Suprapubic skin (tissue), 4 donors: ENCODE measurements at regions not wholly inside any gene's neighbourhood (a gene's known extent, or its start where the extent isn't known, plus 50 kb on each side); places are given as distances from the start of the nearest gene placed in this dataset.

Experiments used
- DNase-seq, 2 donors: peaks; one replicate each; pipeline ENCODE4 v3.0.0-alpha.2; 2019; ENCODE audit warnings: low spot score in 2 of 2
- H3K27ac ChIP-seq: fragments of 200-600 bp; sonication (generic); one replicate; pipeline ENCODE4 v1.5.1; 2019
- H3K27me3 ChIP-seq: fragments of 200-600 bp; sonication (generic); one replicate; pipeline ENCODE4 v1.5.1; 2019
- H3K36me3 ChIP-seq: fragments of 200-600 bp; sonication (generic); one replicate; pipeline ENCODE4 v1.5.1; 2019
- H3K4me1 ChIP-seq: fragments of 200-600 bp; sonication (generic); one replicate; pipeline ENCODE4 v1.5.1; 2019
- H3K4me3 ChIP-seq: fragments of 200-600 bp; sonication (generic); one replicate; pipeline ENCODE4 v1.5.1; 2019; ENCODE audit warnings: mild to moderate bottlenecking
- H3K9me3 ChIP-seq: fragments of 200-600 bp; sonication (generic); one replicate; pipeline ENCODE4 v1.5.1; 2019
- EP300 ChIP-seq: sonication (generic); formaldehyde crosslinking; IDR thresholded peaks from one replicate; pipeline ENCODE4 v1.6.1; 2017; ENCODE audit warnings: antibody characterized with exemption
- POLR2A ChIP-seq, 2 donors: fragments of 450-650 bp; IDR thresholded peaks; one replicate each; pipeline ENCODE4 v1.6.1; 2017; ENCODE audit warnings: antibody characterized with exemption in 2 of 2, mild to moderate bottlenecking in 2 of 2, moderate library complexity in 2 of 2
- POLR2AphosphoS5 ChIP-seq, 3 donors: sonication (generic); formaldehyde crosslinking; IDR thresholded peaks; one replicate each; pipeline ENCODE4 v1.6.1; 2017; ENCODE audit warnings: antibody characterized with exemption in 3 of 3
- WGBS: methylation state at CpG from one replicate; pipeline ENCODE4 v1.1.5; 2018; 5-methylcytosine and 5-hydroxymethylcytosine counted together
- TF ChIP-seq, protein P1 (sequence below), 2 donors: fragments of 200-600 bp in 1 of 2; fragments of 450-650 bp in 1 of 2; sonication (generic) in 1 of 2; IDR thresholded peaks; one replicate each; pipeline ENCODE4 v1.5.1; 2016 to 2019; ENCODE audit warnings: antibody characterized with exemption in 2 of 2, mild to moderate bottlenecking in 1 of 2, moderate library complexity in 1 of 2

GRCh38 chr20:4563031-4563430 lies 123.2 kb upstream of the PRNP start:
- H3K4me3 ChIP-seq, result no peak overlapping the region
- DNase-seq, result no peak
- H3K27ac ChIP-seq, result no peak overlapping the region
- no peaks in the 10 kb centered on the region for H3K4me1 ChIP-seq
- peaks cover 3% of the 10 kb centered on the region for H3K27me3 ChIP-seq
- no peaks in the 10 kb centered on the region for H3K9me3 ChIP-seq
- TF ChIP-seq, protein P1, sequence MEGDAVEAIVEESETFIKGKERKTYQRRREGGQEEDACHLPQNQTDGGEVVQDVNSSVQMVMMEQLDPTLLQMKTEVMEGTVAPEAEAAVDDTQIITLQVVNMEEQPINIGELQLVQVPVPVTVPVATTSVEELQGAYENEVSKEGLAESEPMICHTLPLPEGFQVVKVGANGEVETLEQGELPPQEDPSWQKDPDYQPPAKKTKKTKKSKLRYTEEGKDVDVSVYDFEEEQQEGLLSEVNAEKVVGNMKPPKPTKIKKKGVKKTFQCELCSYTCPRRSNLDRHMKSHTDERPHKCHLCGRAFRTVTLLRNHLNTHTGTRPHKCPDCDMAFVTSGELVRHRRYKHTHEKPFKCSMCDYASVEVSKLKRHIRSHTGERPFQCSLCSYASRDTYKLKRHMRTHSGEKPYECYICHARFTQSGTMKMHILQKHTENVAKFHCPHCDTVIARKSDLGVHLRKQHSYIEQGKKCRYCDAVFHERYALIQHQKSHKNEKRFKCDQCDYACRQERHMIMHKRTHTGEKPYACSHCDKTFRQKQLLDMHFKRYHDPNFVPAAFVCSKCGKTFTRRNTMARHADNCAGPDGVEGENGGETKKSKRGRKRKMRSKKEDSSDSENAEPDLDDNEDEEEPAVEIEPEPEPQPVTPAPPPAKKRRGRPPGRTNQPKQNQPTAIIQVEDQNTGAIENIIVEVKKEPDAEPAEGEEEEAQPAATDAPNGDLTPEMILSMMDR (IDR thresholded peaks at IDR 0.05), result no peak
- no peak for TF ChIP-seq POLR2A (IDR thresholded peaks at IDR 0.05)
- no peaks in the 10 kb centered on the region for H3K36me3 ChIP-seq

GRCh38 chr20:4560667-4561066 lies 125.6 kb upstream of the PRNP start:
- DNase-seq, result no peak
- H3K27me3 ChIP-seq, result peaks cover 7% of the 10 kb centered on the region
- H3K4me1 ChIP-seq, result no peaks in the 10 kb centered on the region
- no peak overlapping the region for H3K4me3 ChIP-seq
- H3K27ac ChIP-seq, result no peak overlapping the region
- no peaks in the 10 kb centered on the region for H3K9me3 ChIP-seq
- 63% methylated on average over 2 of the region's 2 CpGs for WGBS
- TF ChIP-seq EP300 (no peak), POLR2AphosphoS5 (IDR thresholded peaks at IDR 0.05) (no peak), POLR2A (IDR thresholded peaks at IDR 0.05) (no peak)
- TF ChIP-seq, protein P1 (IDR thresholded peaks at IDR 0.05), result no peak
- H3K36me3 ChIP-seq, result no peaks in the 10 kb centered on the region

- Histone ChIP-seq H3K4me3 (no peak overlapping the region), H3K27ac (no peak overlapping the region), H3K4me1 (no peaks in the 10 kb centered on the region), H3K36me3 (no peaks in the 10 kb centered on the region), H3K9me3 (no peaks in the 10 kb centered on the region), H3K27me3 (peaks cover 7% of the 10 kb centered on the region)
- WGBS, result 84% methylated on average over 2 of the region's 2 CpGs
- TF ChIP-seq, protein P1 (IDR thresholded peaks at IDR 0.05), result no peak
- no peak for TF ChIP-seq POLR2A (IDR thresholded peaks at IDR 0.05)
- TF ChIP-seq POLR2AphosphoS5 (IDR thresholded peaks at IDR 0.05), result no peak
- TF ChIP-seq EP300, result no peak
- no peak for DNase-seq
These were observed 126.3 kb upstream of the PRNP start for GRCh38 chr20:4559906-4560305.

GRCh38 chr20:4559106-4559505 lies 127.2 kb upstream of the PRNP start:
- TF ChIP-seq POLR2AphosphoS5 (IDR thresholded peaks at IDR 0.05), result no peak
- no peak for TF ChIP-seq POLR2A (IDR thresholded peaks at IDR 0.05)
- no peak for TF ChIP-seq EP300
- TF ChIP-seq, protein P1 (IDR thresholded peaks at IDR 0.05), result no peak
- Histone ChIP-seq H3K27me3 (peaks cover 7% of the 10 kb centered on the region), H3K36me3 (no peaks in the 10 kb centered on the region), H3K4me3 (no peak overlapping the region), H3K27ac (no peak overlapping the region), H3K9me3 (no peaks in the 10 kb centered on the region), H3K4me1 (no peaks in the 10 kb centered on the region)
- no peak for DNase-seq

DNA sequence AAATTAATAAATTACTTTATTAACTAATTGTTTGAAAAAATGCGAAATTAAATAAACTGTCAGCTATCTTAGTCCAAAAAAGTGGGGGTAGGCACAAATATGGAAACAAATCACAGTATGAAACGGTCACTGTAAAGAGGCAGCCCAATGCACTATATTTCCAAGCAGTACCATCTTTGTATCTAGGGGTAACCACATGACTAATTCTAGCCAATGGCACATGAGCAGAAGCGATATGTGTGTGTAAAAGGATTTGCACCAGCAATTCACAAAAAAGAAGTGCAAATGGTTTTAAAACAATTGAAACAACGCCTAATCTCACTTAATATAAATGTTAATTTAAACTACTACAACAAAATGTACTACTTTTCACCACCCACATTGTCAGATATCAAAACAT lies 129.5 kb upstream of the PRNP start:
- no peak for DNase-seq
- TF ChIP-seq EP300 (no peak), POLR2AphosphoS5 (IDR thresholded peaks at IDR 0.05) (no peak), POLR2A (IDR thresholded peaks at IDR 0.05) (no peak)
- TF ChIP-seq, protein P1 (IDR thresholded peaks at IDR 0.05), result no peak

More for the DNA sequence above, 129.5 kb upstream of the PRNP start:
- H3K27me3 ChIP-seq, result peaks cover 7% of the 10 kb centered on the region
- no peaks in the 10 kb centered on the region for H3K36me3 ChIP-seq
- no peak overlapping the region for H3K27ac ChIP-seq
- 75% methylated on average over 4 of the region's 4 CpGs for WGBS
- H3K4me3 ChIP-seq, result no peak overlapping the region
- no peaks in the 10 kb centered on the region for H3K4me1 ChIP-seq
- no peaks in the 10 kb centered on the region for H3K9me3 ChIP-seq
